ENCODE measurements at regions not wholly inside any gene's neighbourhood (a gene's known extent, or its start where the extent isn't known, plus 50 kb on each side); places are given as distances from the start of the nearest gene placed in this dataset.

DNA sequence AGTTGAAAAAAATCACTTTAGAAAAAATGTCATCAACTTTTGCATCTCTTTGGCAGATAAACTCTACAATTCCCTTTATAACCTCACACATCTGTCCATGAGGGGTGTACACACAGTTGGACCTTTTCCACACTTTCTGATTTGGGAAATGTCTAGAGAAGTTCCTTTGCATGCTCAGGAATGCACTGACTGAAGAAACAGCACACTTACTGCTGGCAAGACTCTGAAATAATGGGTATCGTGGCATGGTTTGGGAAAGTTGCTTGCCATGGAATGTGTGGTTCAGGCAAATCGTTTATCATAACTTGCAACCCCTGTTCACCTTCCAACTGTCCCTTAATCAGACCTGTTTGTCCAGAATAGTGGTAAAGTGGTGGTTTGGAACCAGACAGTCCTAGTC lies 135.3 kb upstream of the TGFBR2 start:
- TF ChIP-seq, protein P1, sequence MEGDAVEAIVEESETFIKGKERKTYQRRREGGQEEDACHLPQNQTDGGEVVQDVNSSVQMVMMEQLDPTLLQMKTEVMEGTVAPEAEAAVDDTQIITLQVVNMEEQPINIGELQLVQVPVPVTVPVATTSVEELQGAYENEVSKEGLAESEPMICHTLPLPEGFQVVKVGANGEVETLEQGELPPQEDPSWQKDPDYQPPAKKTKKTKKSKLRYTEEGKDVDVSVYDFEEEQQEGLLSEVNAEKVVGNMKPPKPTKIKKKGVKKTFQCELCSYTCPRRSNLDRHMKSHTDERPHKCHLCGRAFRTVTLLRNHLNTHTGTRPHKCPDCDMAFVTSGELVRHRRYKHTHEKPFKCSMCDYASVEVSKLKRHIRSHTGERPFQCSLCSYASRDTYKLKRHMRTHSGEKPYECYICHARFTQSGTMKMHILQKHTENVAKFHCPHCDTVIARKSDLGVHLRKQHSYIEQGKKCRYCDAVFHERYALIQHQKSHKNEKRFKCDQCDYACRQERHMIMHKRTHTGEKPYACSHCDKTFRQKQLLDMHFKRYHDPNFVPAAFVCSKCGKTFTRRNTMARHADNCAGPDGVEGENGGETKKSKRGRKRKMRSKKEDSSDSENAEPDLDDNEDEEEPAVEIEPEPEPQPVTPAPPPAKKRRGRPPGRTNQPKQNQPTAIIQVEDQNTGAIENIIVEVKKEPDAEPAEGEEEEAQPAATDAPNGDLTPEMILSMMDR (conservative IDR thresholded peaks at IDR 0.05), result no peak
- TF ChIP-seq ZFX (IDR thresholded peaks at IDR 0.05), result no peak
